ENCODE measurements at regions not wholly inside any gene's neighbourhood (a gene's known extent, or its start where the extent isn't known, plus 50 kb on each side); places are given as distances from the start of the nearest gene placed in this dataset.

- Histone ChIP-seq H3K4me1 (ENCODE audit: control insufficient read depth in 2 of 3, insufficient read depth in 2 of 3, low read depth in 1 of 3, low read length in 3 of 3) (no peaks in the 10 kb centered on the region), H3K9ac (ENCODE audit: low read length in 3 of 3) (no peak overlapping the region), H3K36me3 (ENCODE audit: control insufficient read depth in 2 of 3, insufficient read depth in 3 of 3, low read length in 3 of 3) (no peaks in the 10 kb centered on the region), H3K9me3 (ENCODE audit: control insufficient read depth in 2 of 3, insufficient read depth in 1 of 3, low read length in 3 of 3) (no peaks in the 10 kb centered on the region), H3K27ac (ENCODE audit: low read depth in 2 of 2, low read length in 2 of 2) (no peak overlapping the region), H3K4me3 (ENCODE audit: low read length in 3 of 3) (no peak overlapping the region), H3K27me3 (ENCODE audit: control insufficient read depth, insufficient read depth, low read length) (no peaks in the 10 kb centered on the region)
- intact Hi-C loops (cut with DNase I) = no loop called here
- TF ChIP-seq CTCF (IDR thresholded peaks at IDR 0.05; ENCODE audit: borderline replicate concordance, extremely low read depth, insufficient read depth) = no peak
- DNase-seq (no peak), FAIRE-seq (no peak)
Observed at GRCh38 chr13:39867807-39868206, 212.3 kb downstream of the COG6 start.

GRCh38 chr13:39870197-39870747 is 214.8 kb downstream of the COG6 start:
- TF ChIP-seq CTCF (IDR thresholded peaks at IDR 0.05; ENCODE audit: borderline replicate concordance, extremely low read depth, insufficient read depth) = no peak
- FAIRE-seq (no peak), DNase-seq (no peak)
- Histone ChIP-seq H3K27ac (ENCODE audit: low read depth in 2 of 2, low read length in 2 of 2) (no peak overlapping the region), H3K36me3 (ENCODE audit: control insufficient read depth in 2 of 3, insufficient read depth in 3 of 3, low read length in 3 of 3) (no peaks in the 10 kb centered on the region), H3K4me3 (ENCODE audit: low read length in 3 of 3) (no peak overlapping the region), H3K27me3 (ENCODE audit: control insufficient read depth, insufficient read depth, low read length) (no peaks in the 10 kb centered on the region), H3K9me3 (ENCODE audit: control insufficient read depth in 2 of 3, insufficient read depth in 1 of 3, low read length in 3 of 3) (no peaks in the 10 kb centered on the region), H3K4me1 (ENCODE audit: control insufficient read depth in 2 of 3, insufficient read depth in 2 of 3, low read depth in 1 of 3, low read length in 3 of 3) (no peaks in the 10 kb centered on the region), H3K9ac (ENCODE audit: low read length in 3 of 3) (no peak overlapping the region)
- intact Hi-C loops (cut with DNase I) = no loop called here

GRCh38 chr13:39874331-39875053 is 219.0 kb downstream of the COG6 start:
- FAIRE-seq = no peak

More at GRCh38 chr13:39874331-39875053, 219.0 kb downstream of the COG6 start:
- intact Hi-C loops (cut with DNase I) = no loop called here
- Histone ChIP-seq H3K9ac (ENCODE audit: low read length in 3 of 3) (no peak overlapping the region), H3K36me3 (ENCODE audit: control insufficient read depth in 2 of 3, insufficient read depth in 3 of 3, low read length in 3 of 3) (no peaks in the 10 kb centered on the region), H3K27ac (ENCODE audit: low read depth in 2 of 2, low read length in 2 of 2) (no peak overlapping the region), H3K4me3 (ENCODE audit: low read length in 3 of 3) (no peak overlapping the region), H3K9me3 (ENCODE audit: control insufficient read depth in 2 of 3, insufficient read depth in 1 of 3, low read length in 3 of 3) (no peaks in the 10 kb centered on the region), H3K27me3 (ENCODE audit: control insufficient read depth, insufficient read depth, low read length) (no peaks in the 10 kb centered on the region), H3K4me1 (ENCODE audit: control insufficient read depth in 2 of 3, insufficient read depth in 2 of 3, low read depth in 1 of 3, low read length in 3 of 3) (no peaks in the 10 kb centered on the region)
- no peak for TF ChIP-seq CTCF (IDR thresholded peaks at IDR 0.05; ENCODE audit: borderline replicate concordance, extremely low read depth, insufficient read depth)
- peak in 3 of 5 donors; percentile 32 to 67 (median 54) for DNase-seq
